Caki2 (cell line): ENCODE measurements at regions not wholly inside any gene's neighbourhood (a gene's known extent, or its start where the extent isn't known, plus 50 kb on each side); places are given as distances from the start of the nearest gene placed in this dataset.
"Not testable (repeated sequence)": the region's sequence is repeated elsewhere in the genome, so short reads cannot be mapped to it uniquely, and the experiment has no call there.

Experiments used
- DNase-seq: peaks from one replicate; pipeline ENCODE4 v3.0.0-alpha.2; 2015; ENCODE audit warnings: low read depth
- in situ Hi-C: cut with HindIII; loops from 2 replicates; pipeline ENCODE4 v1.10.0; 2016; ENCODE audit warnings: low sequenced_read_pairs, low pct_unique_long_range_greater_than_20kb, mixed read lengths

DNA sequence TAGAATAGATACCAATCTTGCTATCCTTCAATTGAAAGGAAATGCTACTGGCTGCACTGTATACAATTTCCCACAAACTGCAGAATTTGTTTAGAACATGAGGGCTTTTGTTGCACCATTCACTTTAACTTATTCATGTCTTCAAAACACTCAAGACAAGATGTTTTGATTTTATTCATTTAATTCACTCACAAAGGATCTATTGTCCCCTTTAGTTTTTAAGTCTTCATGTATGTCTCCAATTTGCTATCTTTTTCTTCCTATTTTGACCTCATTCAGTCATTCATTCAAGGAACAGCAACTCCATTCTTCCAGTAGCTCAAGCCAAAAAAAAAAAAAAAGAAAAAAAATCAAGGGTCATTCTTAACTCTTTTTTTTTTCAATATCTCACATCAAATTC, 130.6 kb upstream of the SOX21 start:
- in situ Hi-C loops, result no loop called here

DNA sequence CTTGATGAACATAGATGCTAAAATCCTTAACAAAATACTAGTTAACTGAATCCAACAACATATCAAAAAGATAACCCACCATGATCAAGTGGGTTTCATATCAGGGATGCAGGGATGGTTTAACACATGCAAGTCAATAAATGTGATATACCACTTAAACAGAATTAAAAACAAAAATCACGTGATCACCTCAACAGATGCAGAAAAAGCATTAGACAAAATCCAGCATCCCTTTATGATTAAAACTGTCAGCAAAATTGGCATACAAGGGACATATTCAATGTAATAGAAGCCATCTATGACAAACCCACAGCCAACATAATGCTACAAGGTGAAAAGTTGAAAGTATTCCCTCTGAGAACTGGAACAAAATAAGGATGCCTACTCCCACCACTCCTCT, 124.7 kb upstream of the SOX21 start:
- in situ Hi-C loops, DNase-seq: not testable (repeated sequence)

More for the DNA sequence above, 130.6 kb upstream of the SOX21 start:
- no peak for DNase-seq

- DNase-seq, result no peak
- in situ Hi-C loops, result no loop called here
Observed at GRCh38 chr13:94829837-94830365, 117.6 kb upstream of the SOX21 start.

GRCh38 chr13:94829185-94829836, 117.0 kb upstream of the SOX21 start:
- in situ Hi-C loops, result no loop called here

GRCh38 chr13:94827566-94827965, 115.2 kb upstream of the SOX21 start:
- DNase-seq, result no peak
- in situ Hi-C loops, result no loop called here

More at GRCh38 chr13:94829185-94829836, 117.0 kb upstream of the SOX21 start:
- no peak for DNase-seq

DNA sequence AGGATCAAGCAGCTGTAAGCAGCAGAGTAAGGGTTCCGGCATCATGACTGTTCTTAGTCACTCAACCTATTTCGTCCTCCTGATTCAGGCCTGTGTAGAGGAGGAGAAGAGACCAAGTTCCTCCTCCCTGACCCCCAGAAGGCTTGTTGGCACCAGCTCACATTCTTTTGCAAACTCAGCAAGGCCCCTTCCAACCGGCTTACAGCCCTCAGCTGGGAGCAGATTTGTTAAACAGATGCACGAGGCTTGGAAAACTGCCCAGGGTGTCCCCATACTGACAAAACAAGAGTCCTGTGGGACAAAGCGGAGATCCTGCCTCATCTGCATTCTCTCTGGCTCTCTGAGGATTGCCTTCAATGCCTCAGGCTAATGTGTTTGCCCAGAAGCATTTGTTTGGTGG, 113.2 kb upstream of the SOX21 start:
- DNase-seq, result no peak
- in situ Hi-C loops, result no loop called here

DNA sequence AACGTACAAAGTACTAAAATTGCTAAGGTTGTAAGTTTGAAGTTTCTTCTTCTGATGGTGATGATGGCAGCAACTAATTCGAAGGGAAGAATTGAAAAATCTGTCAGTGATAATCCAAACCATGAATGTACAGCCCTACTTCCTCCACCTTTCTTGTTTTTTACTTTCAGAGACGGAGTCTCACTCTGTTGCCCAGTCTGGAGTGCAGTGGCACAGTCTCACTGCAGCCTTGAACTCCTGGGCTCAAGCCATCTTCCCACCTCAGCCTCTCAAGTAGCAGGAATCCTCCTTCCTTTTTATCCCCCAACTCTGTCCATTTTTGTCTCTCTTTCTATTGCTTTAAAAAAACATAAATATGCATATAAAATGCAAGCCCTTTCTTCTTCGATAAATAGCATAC, 112.3 kb upstream of the SOX21 start:
- in situ Hi-C loops, result no loop called here
- no peak for DNase-seq

DNA sequence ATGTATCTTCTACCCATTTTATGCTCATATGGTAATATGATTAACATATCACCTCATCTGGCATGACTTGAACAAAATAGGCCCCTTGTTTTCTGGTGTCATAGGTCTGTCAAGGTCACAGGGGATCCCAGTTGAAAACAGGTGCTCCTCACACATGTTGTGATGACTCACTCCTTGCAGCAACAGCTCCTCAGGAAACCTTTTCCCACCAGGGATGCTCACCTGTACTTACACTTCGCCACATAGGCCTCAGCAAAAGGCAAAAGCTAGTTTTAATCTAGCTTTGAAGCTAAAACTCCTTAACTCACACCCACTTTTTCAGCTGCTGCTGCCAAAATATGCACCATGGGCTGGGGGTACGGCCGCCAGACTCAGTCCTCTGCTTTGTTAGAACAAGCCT, 110.0 kb upstream of the SOX21 start:
- in situ Hi-C loops, result no loop called here
- no peak for DNase-seq

DNA sequence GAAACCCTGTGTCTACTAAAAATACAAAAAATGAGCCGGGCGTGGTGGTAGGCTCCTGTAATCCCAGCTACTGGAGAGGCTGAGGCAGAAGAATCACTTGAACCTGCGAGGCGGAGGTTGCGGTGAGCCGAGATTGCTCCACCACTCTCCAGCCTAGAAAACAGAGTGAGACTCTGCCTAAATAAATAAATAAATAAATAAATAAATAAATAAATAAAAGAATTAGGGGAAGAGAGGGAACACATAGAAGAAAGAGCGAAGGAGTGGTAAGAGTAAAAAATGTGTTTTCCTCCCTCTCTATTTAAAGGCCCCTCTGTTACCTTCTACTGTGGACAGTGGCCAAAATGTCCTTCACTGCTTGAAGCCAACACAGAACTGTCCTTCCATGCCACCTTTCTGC, 103.9 kb upstream of the SOX21 start:
- in situ Hi-C loops, result no loop called here

GRCh38 chr13:94813920-94814475, 101.7 kb upstream of the SOX21 start:
- no peak for DNase-seq
- in situ Hi-C loops, result no loop called here

More for the DNA sequence above, 103.9 kb upstream of the SOX21 start:
- no peak for DNase-seq

DNA sequence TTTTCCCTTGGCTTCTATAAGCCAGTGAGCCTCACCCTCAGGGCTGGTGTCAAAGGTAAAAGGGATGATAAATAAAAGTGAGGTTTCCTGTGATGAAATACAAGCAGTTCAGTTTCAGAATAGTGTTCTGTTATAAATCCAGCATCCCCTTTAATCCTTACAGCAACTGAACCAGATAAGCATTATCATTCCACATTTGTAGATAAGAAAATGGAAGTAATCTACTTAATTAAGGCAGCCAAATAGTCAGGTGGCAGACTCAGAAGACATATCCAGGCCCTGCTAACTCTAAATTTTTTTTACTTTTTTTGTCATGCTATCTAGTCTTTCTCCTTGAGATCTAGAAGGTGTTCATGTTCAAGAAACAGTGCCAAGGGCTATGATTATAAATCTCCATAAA, 99.4 kb upstream of the SOX21 start:
- DNase-seq, result no peak
- in situ Hi-C loops, result no loop called here

DNA sequence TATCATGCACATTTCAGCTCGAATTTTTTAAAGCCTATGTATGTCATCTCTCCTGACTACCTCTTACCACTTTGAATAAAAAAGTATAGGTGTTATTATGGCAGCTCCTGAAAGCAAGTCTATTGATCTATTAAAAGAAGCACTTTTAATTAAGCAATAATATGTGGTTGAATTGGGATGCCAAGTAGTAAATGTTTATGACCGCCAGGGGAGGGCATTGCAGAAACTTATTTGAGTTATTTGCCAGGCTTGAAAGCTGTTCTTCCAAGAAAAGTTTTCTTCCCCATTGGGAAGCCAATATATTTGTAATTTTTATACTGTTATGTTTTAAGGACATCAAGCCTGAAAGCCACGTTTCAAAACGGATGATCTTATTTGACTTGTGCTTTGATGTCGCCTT, 88.1 kb upstream of the SOX21 start:
- in situ Hi-C loops, result no loop called here
- DNase-seq, result no peak

DNA sequence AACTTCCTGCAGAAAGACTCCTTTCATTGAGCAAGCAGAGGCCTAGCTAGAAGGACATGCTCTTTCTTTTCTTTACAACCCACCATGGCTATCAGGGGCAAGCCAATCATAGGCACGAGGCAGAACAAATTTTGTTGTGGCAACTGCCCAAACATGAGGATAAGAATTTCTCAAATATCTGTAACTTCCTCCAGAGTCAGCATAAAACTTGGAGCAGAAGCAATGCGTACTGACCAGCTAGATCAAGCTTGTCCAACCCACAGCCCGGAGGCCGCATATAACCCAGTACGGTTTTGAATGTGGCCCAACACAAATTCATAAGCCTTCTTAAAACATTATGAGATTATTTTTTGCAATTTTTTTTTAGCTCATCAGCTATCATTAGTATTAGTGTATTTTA, 87.0 kb upstream of the SOX21 start:
- in situ Hi-C loops, result no loop called here
- no peak for DNase-seq

DNA sequence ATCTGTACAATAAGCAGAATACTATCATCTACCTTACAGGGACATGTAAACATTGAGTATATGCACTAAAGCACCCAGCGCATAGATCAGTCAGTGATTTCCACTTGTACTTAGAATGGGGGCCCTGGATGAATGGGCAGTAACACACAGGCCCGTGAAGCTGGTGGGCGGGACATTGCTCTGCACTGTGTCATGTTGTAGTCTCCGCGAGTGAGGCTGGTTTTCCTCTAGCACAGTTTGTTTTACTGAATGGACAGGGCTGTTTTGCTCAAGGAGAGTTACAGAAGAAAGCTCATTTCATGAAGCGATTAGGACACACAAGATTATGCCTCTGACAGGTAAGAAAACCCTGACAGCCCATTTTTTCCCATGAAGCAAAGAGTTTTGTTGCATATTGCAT, 86.4 kb upstream of the SOX21 start:
- no peak for DNase-seq
- in situ Hi-C loops, result no loop called here

DNA sequence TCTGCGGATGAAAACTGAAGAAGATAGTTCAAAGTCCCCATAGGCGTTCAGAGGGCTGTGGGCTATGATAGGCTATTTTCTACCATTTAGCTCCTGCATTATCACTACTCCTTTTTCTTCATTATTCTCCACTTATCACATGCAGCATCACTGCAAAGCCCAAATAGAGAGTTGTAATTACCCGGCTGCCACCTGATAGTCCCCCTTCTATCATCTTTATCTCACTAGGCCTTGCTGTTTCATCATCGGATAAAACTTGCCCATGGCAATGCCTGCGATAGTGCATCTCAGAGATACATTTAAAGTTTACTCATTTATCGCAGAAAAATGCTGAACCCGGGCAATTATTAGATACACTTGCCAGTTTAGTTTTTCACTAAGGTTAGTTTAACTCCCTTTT, 82.9 kb upstream of the SOX21 start:
- in situ Hi-C loops, result no loop called here
- no peak for DNase-seq

GRCh38 chr13:94786246-94786645, 73.9 kb upstream of the SOX21 start:
- DNase-seq, in situ Hi-C loops: not testable (repeated sequence)

DNA sequence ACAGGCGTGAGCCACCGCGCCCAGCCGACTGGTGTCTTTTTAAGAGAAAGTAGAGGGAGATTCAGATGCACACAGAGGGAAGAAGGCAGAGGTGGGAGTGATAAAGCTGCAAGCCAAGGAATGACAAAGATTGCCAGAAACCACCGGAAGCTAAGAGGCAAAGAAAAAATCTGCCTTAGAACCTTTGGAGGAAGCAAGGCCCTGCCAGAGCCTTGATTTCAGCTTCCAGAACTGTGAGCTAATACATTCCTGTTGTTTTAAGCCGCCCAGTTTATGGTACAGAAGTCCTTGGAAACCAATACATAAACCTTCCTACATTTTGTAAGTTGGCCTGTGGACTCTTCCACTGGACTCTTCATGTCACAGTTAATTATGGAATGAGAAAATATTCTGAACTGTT, 71.7 kb upstream of the SOX21 start:
- in situ Hi-C loops, result no loop called here

DNA sequence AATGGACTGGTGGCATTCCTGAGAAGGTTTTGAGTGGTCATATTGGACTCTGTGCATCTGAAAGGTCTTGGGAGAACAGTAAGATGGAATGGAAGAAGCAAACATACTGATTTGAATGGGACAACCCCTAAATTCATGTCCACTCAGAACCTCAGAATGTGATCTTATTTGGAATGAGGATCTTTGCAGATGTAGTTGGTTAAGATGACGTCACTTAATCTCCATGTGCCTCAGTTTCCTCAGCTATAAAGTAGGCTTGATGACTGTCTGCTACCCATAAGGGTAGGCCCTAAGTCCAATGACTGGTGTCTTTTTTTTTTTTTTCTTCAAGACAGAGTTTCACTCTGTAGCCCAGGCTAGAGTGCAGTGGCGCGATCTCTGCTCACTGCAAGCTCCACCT, 71.1 kb upstream of the SOX21 start:
- in situ Hi-C loops, result no loop called here
- DNase-seq, result no peak

More for the DNA sequence above, 71.7 kb upstream of the SOX21 start:
- DNase-seq, result no peak

GRCh38 chr13:94780421-94780820, 68.1 kb upstream of the SOX21 start:
- in situ Hi-C loops, result no loop called here
- no peak for DNase-seq

- DNase-seq, result no peak
- in situ Hi-C loops, result no loop called here
Observed at GRCh38 chr13:94778986-94779385, 66.6 kb upstream of the SOX21 start.
